ENCODE measurements at regions not wholly inside any gene's neighbourhood (a gene's known extent, or its start where the extent isn't known, plus 50 kb on each side); places are given as distances from the start of the nearest gene placed in this dataset.

GRCh38 chr17:36752096-36752888 lies 150.9 kb downstream of the MRM1 start:
- DNase-seq (ENCODE audit: low read depth in 3 of 3, low spot score in 2 of 3): no peak

- DNase-seq (ENCODE audit: low read depth in 3 of 3, low spot score in 2 of 3): no peak
Observed at GRCh38 chr17:36755586-36755985, 154.2 kb downstream of the MRM1 start.

- no peak for DNase-seq (ENCODE audit: low read depth in 3 of 3, low spot score in 2 of 3)
Observed at GRCh38 chr17:36756695-36757094, 155.3 kb downstream of the MRM1 start.

- no peak for DNase-seq (ENCODE audit: low read depth in 3 of 3, low spot score in 2 of 3)
Observed at GRCh38 chr17:36760425-36760824, 159.0 kb downstream of the MRM1 start.

GRCh38 chr17:36761203-36761950 lies 160.0 kb downstream of the MRM1 start:
- no peak for DNase-seq (ENCODE audit: low read depth in 3 of 3, low spot score in 2 of 3)

GRCh38 chr17:36765436-36766043 lies 164.2 kb downstream of the MRM1 start:
- DNase-seq (ENCODE audit: low read depth in 3 of 3, low spot score in 2 of 3): no peak

GRCh38 chr17:36768394-36768793 lies 167.0 kb downstream of the MRM1 start:
- peak in 2 of 3 donors; percentile 29 to 46 for DNase-seq (ENCODE audit: low read depth in 3 of 3, low spot score in 2 of 3)

- DNase-seq (ENCODE audit: low read depth in 3 of 3, low spot score in 2 of 3): no peak
Observed at GRCh38 chr17:36773039-36773438, 164.2 kb upstream of the LHX1 start.

GRCh38 chr17:36777118-36777517 lies 160.2 kb upstream of the LHX1 start:
- DNase-seq (ENCODE audit: low read depth in 3 of 3, low spot score in 2 of 3): peak in 2 of 3 donors; percentile 34 to 61

GRCh38 chr17:36778448-36778847 lies 158.8 kb upstream of the LHX1 start:
- peak; percentile 70 to 88 (median 80) for DNase-seq (ENCODE audit: low read depth in 3 of 3, low spot score in 2 of 3)

GRCh38 chr17:36779550-36779949 lies 157.7 kb upstream of the LHX1 start:
- DNase-seq (ENCODE audit: low read depth in 3 of 3, low spot score in 2 of 3): no peak

GRCh38 chr17:36784633-36785032 lies 152.6 kb upstream of the LHX1 start:
- no peak for DNase-seq (ENCODE audit: low read depth in 3 of 3, low spot score in 2 of 3)

- DNase-seq (ENCODE audit: low read depth in 3 of 3, low spot score in 2 of 3): no peak
Observed at GRCh38 chr17:36786867-36787266, 150.4 kb upstream of the LHX1 start.

GRCh38 chr17:36791150-36791941 lies 145.9 kb upstream of the LHX1 start:
- DNase-seq (ENCODE audit: low read depth in 3 of 3, low spot score in 2 of 3): no peak

- DNase-seq (ENCODE audit: low read depth in 3 of 3, low spot score in 2 of 3): no peak
Observed at GRCh38 chr17:36791942-36792475, 145.3 kb upstream of the LHX1 start.

- DNase-seq (ENCODE audit: low read depth in 3 of 3, low spot score in 2 of 3): no peak
Observed at GRCh38 chr17:36792849-36793248, 144.4 kb upstream of the LHX1 start.

- DNase-seq (ENCODE audit: low read depth in 3 of 3, low spot score in 2 of 3): no peak
Observed at GRCh38 chr17:36793976-36794375, 143.3 kb upstream of the LHX1 start.

- DNase-seq (ENCODE audit: low read depth in 3 of 3, low spot score in 2 of 3): no peak
Observed at GRCh38 chr17:36807496-36808179, 129.6 kb upstream of the LHX1 start.

GRCh38 chr17:36808180-36808661 lies 129.1 kb upstream of the LHX1 start:
- no peak for DNase-seq (ENCODE audit: low read depth in 3 of 3, low spot score in 2 of 3)

- no peak for DNase-seq (ENCODE audit: low read depth in 3 of 3, low spot score in 2 of 3)
Observed at GRCh38 chr17:36812762-36813161, 124.5 kb upstream of the LHX1 start.
